ENCODE measurements at regions not wholly inside any gene's neighbourhood (a gene's known extent, or its start where the extent isn't known, plus 50 kb on each side); places are given as distances from the start of the nearest gene placed in this dataset.
A peak's percentile ranks its signal among the peaks of the same experiment; 100 is the strongest.

- no peaks in the 10 kb centered on the region for H3K9me3 ChIP-seq
- TF ChIP-seq EP300 (IDR thresholded peaks at IDR 0.05) (no peak), CTCF (IDR thresholded peaks at IDR 0.05) (no peak), POLR2AphosphoS5 (IDR thresholded peaks at IDR 0.05) (no peak), POLR2A (IDR thresholded peaks at IDR 0.05) (no peak)
- no peaks in the 10 kb centered on the region for H3K4me1 ChIP-seq
- WGBS, 2 donors = 77 to 79% methylated on average over 6 of the region's 6 CpGs
- intact Hi-C loops (cut with DNase I) = no loop called here
- H3K4me3 ChIP-seq = no peak overlapping the region
- DNase-seq = no peak
- no peaks in the 10 kb centered on the region for H3K27me3 ChIP-seq
- H3K27ac ChIP-seq = no peak overlapping the region
- H3K36me3 ChIP-seq = no peaks in the 10 kb centered on the region
Measured at GRCh38 chr6:11333132-11333849, 100.8 kb upstream of the NEDD9 start.

GRCh38 chr6:11332463-11332862, 100.0 kb upstream of the NEDD9 start:
- H3K27me3 ChIP-seq = no peaks in the 10 kb centered on the region
- no peak for DNase-seq
- no peaks in the 10 kb centered on the region for H3K36me3 ChIP-seq
- no peak overlapping the region for H3K27ac ChIP-seq
- H3K4me1 ChIP-seq = no peaks in the 10 kb centered on the region
- no peak overlapping the region for H3K4me3 ChIP-seq
- H3K9me3 ChIP-seq = no peaks in the 10 kb centered on the region
- WGBS, 2 donors = 95 to 96% methylated on average over 7 of the region's 7 CpGs
- TF ChIP-seq CTCF (IDR thresholded peaks at IDR 0.05) (no peak), EP300 (IDR thresholded peaks at IDR 0.05) (no peak), POLR2A (IDR thresholded peaks at IDR 0.05) (no peak), POLR2AphosphoS5 (IDR thresholded peaks at IDR 0.05) (no peak)
- intact Hi-C loops (cut with DNase I) = no loop called here

GRCh38 chr6:11331111-11331510, 98.6 kb upstream of the NEDD9 start:
- no peaks in the 10 kb centered on the region for H3K9me3 ChIP-seq
- DNase-seq = no peak
- no peaks in the 10 kb centered on the region for H3K36me3 ChIP-seq
- intact Hi-C loops (cut with DNase I) = no loop called here
- TF ChIP-seq POLR2AphosphoS5 (IDR thresholded peaks at IDR 0.05) (no peak), CTCF (IDR thresholded peaks at IDR 0.05) (no peak), POLR2A (IDR thresholded peaks at IDR 0.05) (no peak), EP300 (IDR thresholded peaks at IDR 0.05) (no peak)
- H3K4me1 ChIP-seq = no peaks in the 10 kb centered on the region
- H3K27me3 ChIP-seq = no peaks in the 10 kb centered on the region
- H3K4me3 ChIP-seq = no peak overlapping the region
- 27 to 46% methylated on average over 5 of the region's 5 CpGs for WGBS, 2 donors
- no peak overlapping the region for H3K27ac ChIP-seq

GRCh38 chr6:11330413-11330760, 97.9 kb upstream of the NEDD9 start:
- Histone ChIP-seq H3K9me3 (no peaks in the 10 kb centered on the region), H3K4me1 (no peaks in the 10 kb centered on the region), H3K4me3 (no peak overlapping the region), H3K36me3 (no peaks in the 10 kb centered on the region), H3K27ac (no peak overlapping the region), H3K27me3 (no peaks in the 10 kb centered on the region)
- peak in 1 of 4 donors; percentile 22 for TF ChIP-seq POLR2AphosphoS5 (IDR thresholded peaks at IDR 0.05)
- TF ChIP-seq CTCF (IDR thresholded peaks at IDR 0.05) = no peak
- no peak for TF ChIP-seq EP300 (IDR thresholded peaks at IDR 0.05)
- no peak for TF ChIP-seq POLR2A (IDR thresholded peaks at IDR 0.05)
- intact Hi-C loops (cut with DNase I) = no loop called here
- no peak for DNase-seq
- 12 to 29% methylated on average over 3 of the region's 3 CpGs for WGBS, 2 donors
